ENCODE measurements at regions not wholly inside any gene's neighbourhood (a gene's known extent, or its start where the extent isn't known, plus 50 kb on each side); places are given as distances from the start of the nearest gene placed in this dataset.

GRCh38 chr3:177249203-177249602 lies 51.9 kb upstream of the TBL1XR1 start:
- no peaks in the 10 kb centered on the region for H3K4me1 ChIP-seq
- H3K27ac ChIP-seq = no peak overlapping the region
- H3K4me3 ChIP-seq = no peak overlapping the region
- TF ChIP-seq, protein P1, sequence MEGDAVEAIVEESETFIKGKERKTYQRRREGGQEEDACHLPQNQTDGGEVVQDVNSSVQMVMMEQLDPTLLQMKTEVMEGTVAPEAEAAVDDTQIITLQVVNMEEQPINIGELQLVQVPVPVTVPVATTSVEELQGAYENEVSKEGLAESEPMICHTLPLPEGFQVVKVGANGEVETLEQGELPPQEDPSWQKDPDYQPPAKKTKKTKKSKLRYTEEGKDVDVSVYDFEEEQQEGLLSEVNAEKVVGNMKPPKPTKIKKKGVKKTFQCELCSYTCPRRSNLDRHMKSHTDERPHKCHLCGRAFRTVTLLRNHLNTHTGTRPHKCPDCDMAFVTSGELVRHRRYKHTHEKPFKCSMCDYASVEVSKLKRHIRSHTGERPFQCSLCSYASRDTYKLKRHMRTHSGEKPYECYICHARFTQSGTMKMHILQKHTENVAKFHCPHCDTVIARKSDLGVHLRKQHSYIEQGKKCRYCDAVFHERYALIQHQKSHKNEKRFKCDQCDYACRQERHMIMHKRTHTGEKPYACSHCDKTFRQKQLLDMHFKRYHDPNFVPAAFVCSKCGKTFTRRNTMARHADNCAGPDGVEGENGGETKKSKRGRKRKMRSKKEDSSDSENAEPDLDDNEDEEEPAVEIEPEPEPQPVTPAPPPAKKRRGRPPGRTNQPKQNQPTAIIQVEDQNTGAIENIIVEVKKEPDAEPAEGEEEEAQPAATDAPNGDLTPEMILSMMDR (IDR thresholded peaks at IDR 0.05) = no peak
- no peak for TF ChIP-seq POLR2A (IDR thresholded peaks at IDR 0.05)
- H3K36me3 ChIP-seq (ENCODE audit: low read depth, missing control alignments) = no peaks in the 10 kb centered on the region
- 77 to 83% methylated on average over 9 of the region's 9 CpGs for WGBS, 2 donors
- intact Hi-C loops (cut with DNase I; ENCODE audit: low total_unique reads) = no loop called here
- no peaks in the 10 kb centered on the region for H3K9me3 ChIP-seq
- H3K27me3 ChIP-seq = no peaks in the 10 kb centered on the region
- DNase-seq = no peak

- TF ChIP-seq POLR2A (IDR thresholded peaks at IDR 0.05) = no peak
- TF ChIP-seq, protein P1 (IDR thresholded peaks at IDR 0.05) = no peak
- no peak for DNase-seq
- Histone ChIP-seq H3K27ac (no peak overlapping the region), H3K4me1 (no peaks in the 10 kb centered on the region), H3K9me3 (no peaks in the 10 kb centered on the region), H3K36me3 (ENCODE audit: low read depth, missing control alignments) (no peaks in the 10 kb centered on the region), H3K4me3 (no peak overlapping the region), H3K27me3 (no peaks in the 10 kb centered on the region)
- WGBS, 2 donors = 79 to 86% methylated on average over 1 of the region's 1 CpG
- intact Hi-C loops (cut with DNase I; ENCODE audit: low total_unique reads) = no loop called here
Measured at GRCh38 chr3:177250151-177250550, 52.9 kb upstream of the TBL1XR1 start.

DNA sequence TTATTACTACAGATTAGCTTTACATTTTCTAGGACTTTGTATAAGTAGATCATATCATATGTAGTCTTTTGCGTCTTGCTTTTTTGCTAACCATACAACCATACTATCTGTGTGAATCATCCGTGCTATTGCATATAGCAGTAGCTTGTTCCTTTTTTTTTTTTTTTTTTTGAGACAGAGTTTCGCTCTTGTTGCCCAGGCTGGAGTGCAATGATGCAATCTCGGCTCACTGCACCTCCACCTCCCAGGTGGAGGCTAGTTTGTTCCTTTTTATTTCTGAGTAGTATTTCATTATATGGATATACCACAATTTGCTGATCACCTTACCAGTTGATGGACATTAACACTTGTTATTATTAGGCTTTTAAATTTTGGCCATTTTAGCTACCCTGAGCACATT lies 54.5 kb upstream of the TBL1XR1 start:
- H3K27ac ChIP-seq = no peak overlapping the region
- H3K27me3 ChIP-seq = no peaks in the 10 kb centered on the region
- H3K4me3 ChIP-seq = no peak overlapping the region
- no peak for TF ChIP-seq POLR2A (IDR thresholded peaks at IDR 0.05)
- TF ChIP-seq, protein P1 (IDR thresholded peaks at IDR 0.05) = no peak
- intact Hi-C loops (cut with DNase I; ENCODE audit: low total_unique reads) = no loop called here
- no peaks in the 10 kb centered on the region for H3K9me3 ChIP-seq
- DNase-seq = no peak
- WGBS, 2 donors = 86 to 89% methylated on average over 4 of the region's 4 CpGs
- no peaks in the 10 kb centered on the region for H3K4me1 ChIP-seq
- no peaks in the 10 kb centered on the region for H3K36me3 ChIP-seq (ENCODE audit: low read depth, missing control alignments)

DNA sequence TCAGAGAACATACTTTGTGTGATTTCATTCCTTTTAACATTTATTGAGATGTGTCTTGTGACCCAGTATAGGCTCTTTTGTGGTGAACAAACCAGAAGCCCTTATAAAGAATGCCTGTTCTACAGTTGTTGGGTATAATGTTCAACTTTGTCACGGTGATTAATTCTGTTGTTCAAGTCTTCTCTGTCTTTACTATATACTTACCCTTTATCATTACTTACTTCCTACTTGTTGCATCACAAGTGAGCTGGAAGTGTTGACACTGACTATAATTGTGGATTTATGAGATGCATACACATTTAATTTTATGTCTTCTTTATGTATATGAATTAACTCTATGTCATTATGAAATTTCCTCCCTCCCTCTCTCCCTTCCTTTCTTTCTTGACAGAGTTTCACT lies 59.7 kb upstream of the TBL1XR1 start:
- intact Hi-C loops (cut with DNase I; ENCODE audit: low total_unique reads) = no loop called here
- no peaks in the 10 kb centered on the region for H3K4me1 ChIP-seq
- H3K9me3 ChIP-seq = no peaks in the 10 kb centered on the region
- 91 to 96% methylated on average over 1 of the region's 1 CpG for WGBS, 2 donors
- no peak overlapping the region for H3K27ac ChIP-seq
- no peaks in the 10 kb centered on the region for H3K27me3 ChIP-seq
- H3K4me3 ChIP-seq = no peak overlapping the region
- DNase-seq = no peak
- TF ChIP-seq, protein P1 (IDR thresholded peaks at IDR 0.05) = no peak
- no peak for TF ChIP-seq POLR2A (IDR thresholded peaks at IDR 0.05)
- no peaks in the 10 kb centered on the region for H3K36me3 ChIP-seq (ENCODE audit: low read depth, missing control alignments)

GRCh38 chr3:177257625-177258024 lies 60.3 kb upstream of the TBL1XR1 start:
- no peak for TF ChIP-seq POLR2A (IDR thresholded peaks at IDR 0.05)
- TF ChIP-seq, protein P1 (IDR thresholded peaks at IDR 0.05) = no peak
- intact Hi-C loops (cut with DNase I; ENCODE audit: low total_unique reads) = no loop called here
- WGBS, 2 donors = 71 to 86% methylated on average over 2 of the region's 2 CpGs
- DNase-seq = no peak
- H3K4me3 ChIP-seq = no peak overlapping the region
- H3K27me3 ChIP-seq = no peaks in the 10 kb centered on the region
- H3K27ac ChIP-seq = no peak overlapping the region
- no peaks in the 10 kb centered on the region for H3K4me1 ChIP-seq
- H3K9me3 ChIP-seq = no peaks in the 10 kb centered on the region
- H3K36me3 ChIP-seq (ENCODE audit: low read depth, missing control alignments) = no peaks in the 10 kb centered on the region

Data from testis (tissue), 2 donors.